Upper lobe of left lung (tissue), 6 donors: ENCODE measurements at regions not wholly inside any gene's neighbourhood (a gene's known extent, or its start where the extent isn't known, plus 50 kb on each side); places are given as distances from the start of the nearest gene placed in this dataset.
A peak's percentile ranks its signal among the peaks of the same experiment; 100 is the strongest.

Source experiments
- ATAC-seq, 2 donors: fragments of 200-7000 bp; cut with Tn5 transposase; one replicate each; pipeline ENCODE4 v1.9.1; 2022; ENCODE audit warnings: mild to moderate bottlenecking in 2 of 2, moderate library complexity in 2 of 2; ENCODE audit not compliant: low FRiP score in 2 of 2
- DNase-seq, 2 donors: peaks; one replicate each; pipeline ENCODE4 v3.0.0-alpha.2; 2019 to 2020
- H3K27ac ChIP-seq, 4 donors: fragments of 200-600 bp; sonication (generic); one replicate each; pipeline ENCODE4 v1.5.1; 2016 to 2019
- H3K27me3 ChIP-seq, 4 donors: fragments of 200-600 bp; sonication (generic); one replicate each; pipeline ENCODE4 v1.5.1; 2017 to 2019
- H3K36me3 ChIP-seq, 4 donors: fragments of 200-600 bp; sonication (generic); one replicate each; pipeline ENCODE4 v1.5.1; 2016 to 2019
- H3K4me1 ChIP-seq, 4 donors: fragments of 200-600 bp; sonication (generic); one replicate each; pipeline ENCODE4 v1.5.1; 2018 to 2019
- H3K4me3 ChIP-seq, 4 donors: fragments of 200-600 bp; sonication (generic); one replicate each; pipeline ENCODE4 v1.5.1; 2017 to 2019; ENCODE audit warnings: mild to moderate bottlenecking in 2 of 4, moderate library complexity in 1 of 4
- H3K9me3 ChIP-seq, 4 donors: fragments of 200-600 bp; sonication (generic); one replicate each; pipeline ENCODE4 v1.5.1; 2018 to 2019
- EP300 ChIP-seq, 4 donors: sonication (generic); formaldehyde crosslinking; IDR thresholded peaks; one replicate each; pipeline ENCODE4 v1.5.1; 2017; ENCODE audit warnings: antibody characterized with exemption in 4 of 4, control low read depth in 2 of 4
- POLR2A ChIP-seq, 4 donors: fragments of 450-650 bp; IDR thresholded peaks; one replicate each; pipeline ENCODE4 v1.5.1; 2016 to 2017; ENCODE audit warnings: antibody characterized with exemption in 4 of 4, mild to moderate bottlenecking in 2 of 4
- POLR2AphosphoS5 ChIP-seq, 2 donors: sonication (generic); formaldehyde crosslinking; IDR thresholded peaks; one replicate each; pipeline ENCODE4 v1.5.1; 2017; ENCODE audit warnings: antibody characterized with exemption in 2 of 2
- WGBS, 2 donors: methylation state at CpG; one replicate each; pipeline ENCODE4 v1.1.5; 2017 to 2018; 5-methylcytosine and 5-hydroxymethylcytosine counted together
- TF ChIP-seq, protein P1 (sequence below), 6 experiments: fragments of 450-650 bp in 4 of 6; fragments of 200-600 bp in 2 of 6; sonication (generic) in 2 of 6; IDR thresholded peaks; one replicate each; pipeline ENCODE4 v1.5.1; 2016 to 2019; ENCODE audit warnings: antibody characterized with exemption in 6 of 6
- donor health status: DM: no; HTN: no; CAD: no; lungs with moderate emphysema.
- donor health status: DM: no; HTN: yes; CAD: no; lungs with severe emphysema.

DNA sequence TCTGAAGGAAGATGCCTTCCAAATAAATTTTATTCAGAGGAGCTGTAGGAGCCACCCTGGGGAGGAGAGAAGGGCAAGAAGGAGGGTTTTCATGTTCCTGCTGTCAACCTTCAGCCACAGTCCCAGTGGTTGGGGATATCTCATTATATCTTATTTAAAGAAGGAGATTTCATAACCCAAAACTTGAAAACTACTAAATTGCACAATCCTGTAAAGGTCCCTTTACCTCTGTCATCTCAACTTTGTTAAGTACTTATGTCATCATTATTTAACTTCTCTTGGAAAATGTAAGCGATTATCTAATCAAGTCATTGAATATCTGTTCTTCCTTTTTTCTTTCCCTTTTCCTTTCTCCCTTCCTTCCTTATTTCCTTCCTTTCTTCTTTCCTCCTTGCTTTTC lies 794.5 kb upstream of the IGFBP3 start:
- no peaks in the 10 kb centered on the region for H3K36me3 ChIP-seq
- H3K4me1 ChIP-seq = no peaks in the 10 kb centered on the region
- no peak overlapping the region for H3K4me3 ChIP-seq
- no peak for ATAC-seq
- WGBS, 2 donors = 71 to 76% methylated on average over 1 of the region's 1 CpG
- no peak for DNase-seq
- TF ChIP-seq POLR2AphosphoS5 (IDR thresholded peaks at IDR 0.05) (no peak), POLR2A (IDR thresholded peaks at IDR 0.05) (no peak), EP300 (IDR thresholded peaks at IDR 0.05) (no peak)
- TF ChIP-seq, protein P1, sequence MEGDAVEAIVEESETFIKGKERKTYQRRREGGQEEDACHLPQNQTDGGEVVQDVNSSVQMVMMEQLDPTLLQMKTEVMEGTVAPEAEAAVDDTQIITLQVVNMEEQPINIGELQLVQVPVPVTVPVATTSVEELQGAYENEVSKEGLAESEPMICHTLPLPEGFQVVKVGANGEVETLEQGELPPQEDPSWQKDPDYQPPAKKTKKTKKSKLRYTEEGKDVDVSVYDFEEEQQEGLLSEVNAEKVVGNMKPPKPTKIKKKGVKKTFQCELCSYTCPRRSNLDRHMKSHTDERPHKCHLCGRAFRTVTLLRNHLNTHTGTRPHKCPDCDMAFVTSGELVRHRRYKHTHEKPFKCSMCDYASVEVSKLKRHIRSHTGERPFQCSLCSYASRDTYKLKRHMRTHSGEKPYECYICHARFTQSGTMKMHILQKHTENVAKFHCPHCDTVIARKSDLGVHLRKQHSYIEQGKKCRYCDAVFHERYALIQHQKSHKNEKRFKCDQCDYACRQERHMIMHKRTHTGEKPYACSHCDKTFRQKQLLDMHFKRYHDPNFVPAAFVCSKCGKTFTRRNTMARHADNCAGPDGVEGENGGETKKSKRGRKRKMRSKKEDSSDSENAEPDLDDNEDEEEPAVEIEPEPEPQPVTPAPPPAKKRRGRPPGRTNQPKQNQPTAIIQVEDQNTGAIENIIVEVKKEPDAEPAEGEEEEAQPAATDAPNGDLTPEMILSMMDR (IDR thresholded peaks at IDR 0.05) = no peak
- H3K27ac ChIP-seq = no peak overlapping the region
- no peaks in the 10 kb centered on the region for H3K27me3 ChIP-seq
- no peaks in the 10 kb centered on the region for H3K9me3 ChIP-seq

DNA sequence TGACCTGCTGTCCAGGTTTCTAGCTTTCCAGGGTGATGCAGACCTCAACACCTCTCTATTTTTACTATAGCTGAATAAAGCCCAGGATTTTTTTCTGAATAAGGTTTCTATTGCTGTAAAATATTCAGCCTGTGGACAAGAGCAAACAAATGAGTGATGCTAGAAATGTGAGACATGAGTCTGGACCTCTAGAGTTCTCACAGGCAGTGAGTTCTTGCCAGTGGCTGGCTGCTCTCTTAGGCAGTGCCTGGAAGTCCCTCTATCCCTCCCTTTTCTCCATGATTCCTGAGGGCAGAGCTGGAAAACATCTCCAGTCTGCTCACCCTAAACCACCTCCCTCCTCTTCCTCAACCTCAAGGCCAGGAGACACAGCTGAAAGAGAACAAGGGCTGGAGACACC lies 793.8 kb upstream of the IGFBP3 start:
- no peak overlapping the region for H3K4me3 ChIP-seq
- DNase-seq (no peak), ATAC-seq (no peak)
- TF ChIP-seq, protein P1 (IDR thresholded peaks at IDR 0.05) = no peak
- TF ChIP-seq POLR2A (IDR thresholded peaks at IDR 0.05) (no peak), EP300 (IDR thresholded peaks at IDR 0.05) (no peak), POLR2AphosphoS5 (IDR thresholded peaks at IDR 0.05) (no peak)
- H3K27me3 ChIP-seq = no peaks in the 10 kb centered on the region
- H3K36me3 ChIP-seq = no peaks in the 10 kb centered on the region
- no peaks in the 10 kb centered on the region for H3K9me3 ChIP-seq
- H3K27ac ChIP-seq = no peak overlapping the region
- H3K4me1 ChIP-seq = no peaks in the 10 kb centered on the region

DNA sequence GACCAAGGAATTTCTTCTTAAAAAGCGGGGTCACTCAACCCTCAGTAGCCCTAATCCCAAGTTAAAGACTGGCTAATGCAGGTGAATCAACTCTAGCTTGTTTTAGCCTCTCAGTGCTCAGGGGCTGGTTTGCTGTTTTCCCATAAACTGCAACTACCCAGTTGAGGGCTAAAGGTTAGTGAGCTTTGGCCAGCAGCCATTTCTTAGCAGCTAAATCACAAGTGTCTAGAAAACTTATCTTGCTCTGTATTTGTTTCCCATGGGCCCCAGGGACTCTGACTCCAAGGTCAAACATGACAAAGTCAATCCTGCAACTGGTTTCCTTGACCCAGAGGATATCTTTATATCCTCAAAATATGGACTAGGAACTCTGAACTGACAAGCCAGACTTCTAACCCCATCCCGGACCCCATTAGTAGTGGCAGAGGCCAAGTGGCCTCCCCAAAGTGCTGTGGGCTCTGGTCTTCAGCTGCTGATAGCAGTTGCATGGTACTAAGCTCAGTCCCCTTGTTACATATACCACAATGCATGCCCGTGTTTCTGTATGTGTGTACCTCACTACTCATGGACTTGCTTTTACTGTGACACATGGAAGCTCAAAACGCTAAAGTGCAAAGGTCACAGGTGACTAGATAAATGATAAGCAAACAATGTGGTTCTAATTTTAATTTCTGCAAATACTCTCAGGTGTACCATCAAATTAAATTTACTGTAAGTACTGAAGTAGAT lies 793.0 kb upstream of the IGFBP3 start:
- no peaks in the 10 kb centered on the region for H3K27me3 ChIP-seq
- no peaks in the 10 kb centered on the region for H3K4me1 ChIP-seq
- no peaks in the 10 kb centered on the region for H3K36me3 ChIP-seq
- H3K4me3 ChIP-seq = no peak overlapping the region
- DNase-seq (no peak), ATAC-seq (peak in 1 of 2 donors; percentile 16)
- TF ChIP-seq POLR2A (IDR thresholded peaks at IDR 0.05) = no peak
- no peak for TF ChIP-seq EP300 (IDR thresholded peaks at IDR 0.05)
- TF ChIP-seq POLR2AphosphoS5 (IDR thresholded peaks at IDR 0.05) = no peak
- TF ChIP-seq, protein P1 (IDR thresholded peaks at IDR 0.05) = no peak
- 51 to 76% methylated on average over 3 to 4 of the region's 4 CpGs for WGBS, 2 donors
- no peaks in the 10 kb centered on the region for H3K9me3 ChIP-seq
- H3K27ac ChIP-seq = no peak overlapping the region

DNA sequence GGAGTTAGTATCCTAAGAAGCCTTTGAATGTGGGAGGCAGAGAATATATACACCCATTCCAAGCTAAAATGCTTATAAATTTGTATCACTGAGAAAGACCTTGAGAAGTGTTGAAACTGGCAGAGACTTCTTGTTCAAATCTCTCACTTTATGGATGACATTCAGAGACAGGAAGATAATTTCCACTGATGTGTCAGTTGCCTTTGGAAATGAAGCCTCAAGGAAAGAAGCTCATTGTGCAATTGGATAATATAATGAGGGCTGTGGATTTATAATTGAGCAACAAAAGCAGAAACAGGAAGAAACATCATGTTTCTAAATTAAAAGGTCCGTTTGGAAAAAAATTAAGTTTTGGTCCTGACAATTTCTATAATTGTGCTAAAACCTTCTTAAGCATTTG lies 789.9 kb upstream of the IGFBP3 start:
- H3K36me3 ChIP-seq = no peaks in the 10 kb centered on the region
- WGBS, 2 donors = 34 to 42% methylated on average over 1 of the region's 1 CpG
- no peak overlapping the region for H3K4me3 ChIP-seq
- no peaks in the 10 kb centered on the region for H3K4me1 ChIP-seq
- no peaks in the 10 kb centered on the region for H3K9me3 ChIP-seq
- no peak for DNase-seq
- H3K27me3 ChIP-seq = no peaks in the 10 kb centered on the region
- H3K27ac ChIP-seq = no peak overlapping the region
- TF ChIP-seq POLR2AphosphoS5 (IDR thresholded peaks at IDR 0.05) (no peak), EP300 (IDR thresholded peaks at IDR 0.05) (no peak), POLR2A (IDR thresholded peaks at IDR 0.05) (no peak)
- TF ChIP-seq, protein P1 (IDR thresholded peaks at IDR 0.05) = no peak
- no peak for ATAC-seq

DNA sequence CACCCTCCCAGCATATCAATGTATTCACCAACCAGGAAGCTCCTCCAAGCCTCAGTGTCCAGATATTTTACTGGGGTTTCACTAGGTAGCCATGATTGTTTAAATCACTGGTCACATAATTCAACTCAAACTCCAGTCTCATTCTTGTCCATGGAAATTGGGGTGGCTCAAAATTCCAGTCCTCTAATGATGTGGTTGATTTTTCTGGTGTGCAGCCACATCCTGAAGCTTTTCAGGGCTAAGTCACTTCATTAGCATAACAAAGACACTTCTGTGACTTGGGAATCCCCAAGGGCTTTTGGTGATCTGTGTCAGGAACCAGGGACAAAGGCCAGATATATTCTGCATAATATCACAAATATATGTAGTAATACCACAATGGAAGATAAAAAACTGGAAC lies 786.9 kb upstream of the IGFBP3 start:
- Histone ChIP-seq H3K36me3 (no peaks in the 10 kb centered on the region), H3K4me3 (no peak overlapping the region), H3K4me1 (peaks cover 0 to 3% (median 0%) of the 10 kb centered on the region in 4 donors), H3K27me3 (no peaks in the 10 kb centered on the region), H3K9me3 (no peaks in the 10 kb centered on the region), H3K27ac (no peak overlapping the region)
- TF ChIP-seq, protein P1 (IDR thresholded peaks at IDR 0.05) = no peak
- TF ChIP-seq EP300 (IDR thresholded peaks at IDR 0.05) (no peak), POLR2AphosphoS5 (IDR thresholded peaks at IDR 0.05) (no peak), POLR2A (IDR thresholded peaks at IDR 0.05) (no peak)
- no peak for DNase-seq
- no peak for ATAC-seq
